ENCODE measurements at regions not wholly inside any gene's neighbourhood (a gene's known extent, or its start where the extent isn't known, plus 50 kb on each side); places are given as distances from the start of the nearest gene placed in this dataset.

- no peak for TF ChIP-seq CTCF (IDR thresholded peaks at IDR 0.05)
- TF ChIP-seq EZH2 (IDR thresholded peaks at IDR 0.05; ENCODE audit: borderline replicate concordance, insufficient read depth, low read depth, low read length, poor library complexity, severe bottlenecking) = no peak
Observed at GRCh38 chr11:111440416-111441205, 61.5 kb upstream of the POU2AF1 start.
